HG03097 (cell line): ENCODE measurements at regions not wholly inside any gene's neighbourhood (a gene's known extent, or its start where the extent isn't known, plus 50 kb on each side); places are given as distances from the start of the nearest gene placed in this dataset.

Experiments
- ATAC-seq: cut with Tn5 transposase; IDR thresholded peaks from one replicate; pipeline ENCODE4 v1.9.1; 2021; ENCODE audit not compliant: unreplicated experiment, low FRiP score

GRCh38 chr5:88666761-88667495 is 216.1 kb downstream of the MEF2C start:
- ATAC-seq, result peak; percentile 58

GRCh38 chr5:88665750-88666215 is 217.2 kb downstream of the MEF2C start:
- ATAC-seq, result no peak

GRCh38 chr5:88664645-88665044 is 218.3 kb downstream of the MEF2C start:
- no peak for ATAC-seq

GRCh38 chr5:88663793-88664216 is 219.2 kb downstream of the MEF2C start:
- ATAC-seq, result no peak

GRCh38 chr5:88662846-88663245 is 220.1 kb downstream of the MEF2C start:
- no peak for ATAC-seq

- no peak for ATAC-seq
These were observed 221.2 kb downstream of the MEF2C start for GRCh38 chr5:88661806-88662207.

GRCh38 chr5:88660947-88661805 is 221.8 kb downstream of the MEF2C start:
- peak; percentile 75 for ATAC-seq

GRCh38 chr5:88660264-88660946 is 222.6 kb downstream of the MEF2C start:
- peak; percentile 36 for ATAC-seq

GRCh38 chr5:88659529-88660263 is 223.3 kb downstream of the MEF2C start:
- no peak for ATAC-seq

GRCh38 chr5:88658886-88659285 is 224.1 kb downstream of the MEF2C start:
- no peak for ATAC-seq

- no peak for ATAC-seq
These were observed 224.8 kb downstream of the MEF2C start for GRCh38 chr5:88657906-88658775.

GRCh38 chr5:88657136-88657535 is 225.8 kb downstream of the MEF2C start:
- ATAC-seq, result no peak

- ATAC-seq, result no peak
These were observed 226.6 kb downstream of the MEF2C start for GRCh38 chr5:88656221-88656950.

GRCh38 chr5:88653471-88653870 is 229.5 kb downstream of the MEF2C start:
- ATAC-seq, result no peak

GRCh38 chr5:88647901-88648300 is 235.1 kb downstream of the MEF2C start:
- no peak for ATAC-seq

- no peak for ATAC-seq
These were observed 236.1 kb downstream of the MEF2C start for GRCh38 chr5:88646866-88647265.

- no peak for ATAC-seq
These were observed 238.3 kb downstream of the MEF2C start for GRCh38 chr5:88644676-88645075.

- ATAC-seq, result no peak
These were observed 239.7 kb downstream of the MEF2C start for GRCh38 chr5:88643315-88643714.

- no peak for ATAC-seq
These were observed 249.0 kb downstream of the MEF2C start for GRCh38 chr5:88634014-88634413.
